ENCODE measurements at regions not wholly inside any gene's neighbourhood (a gene's known extent, or its start where the extent isn't known, plus 50 kb on each side); places are given as distances from the start of the nearest gene placed in this dataset.

- no peak for ATAC-seq (replicated peaks in 1 of 4)
- Histone ChIP-seq H3K4me3 (ENCODE audit: control insufficient read depth in 1 of 2, extremely low read depth in 1 of 2, low read length in 1 of 2) (no peak overlapping the region), H3K27ac (ENCODE audit: low read length) (no peak overlapping the region), H3K27me3 (replicated peaks in 1 of 2; ENCODE audit: control insufficient read depth in 2 of 2, extremely low read depth in 1 of 2, insufficient read depth in 2 of 2, low read length in 1 of 2) (peaks cover 0 to 5% of the 10 kb centered on the region in 2 experiments), H3K4me1 (ENCODE audit: control insufficient read depth in 1 of 2, extremely low read depth in 1 of 2, insufficient read depth in 2 of 2, low read length in 2 of 2) (no peaks in the 10 kb centered on the region), H3K36me3 (ENCODE audit: control insufficient read depth in 2 of 2, extremely low read depth in 1 of 2, insufficient read depth in 1 of 2, low read length in 1 of 2) (no peaks in the 10 kb centered on the region), H3K9me3 (no peaks in the 10 kb centered on the region)
- peaks cover 0 to 3% (median 0%) of the 10 kb centered on the region in 3 donors for H3K9me3 Mint-ChIP-seq
- WGBS (ENCODE audit: insufficient coverage) = 78% methylated on average over 6 of the region's 8 CpGs
- ChIA-PET CTCF (no interaction called here), POLR2A (no interaction called here)
- H3K36me3 Mint-ChIP-seq = no peaks in the 10 kb centered on the region
- no peak overlapping the region for H3K27ac Mint-ChIP-seq
- no peaks in the 10 kb centered on the region for H3K4me1 Mint-ChIP-seq
- no peak for DNase-seq
- H3K27me3 Mint-ChIP-seq = peaks cover 0 to 2% of the 10 kb centered on the region in 2 donors
- no peak overlapping the region for H3K4me3 Mint-ChIP-seq
These were observed 173.9 kb downstream of the WDR11 start for GRCh38 chr10:121024905-121025584.

GRCh38 chr10:121025731-121026130 is 174.6 kb downstream of the WDR11 start:
- ChIA-PET POLR2A (no interaction called here), CTCF (no interaction called here)
- H3K4me1 ChIP-seq (ENCODE audit: control insufficient read depth in 1 of 2, extremely low read depth in 1 of 2, insufficient read depth in 2 of 2, low read length in 2 of 2) = no peaks in the 10 kb centered on the region
- Mint-ChIP-seq H3K36me3 (no peaks in the 10 kb centered on the region), H3K27ac (no peak overlapping the region), H3K9me3 (no peaks in the 10 kb centered on the region), H3K4me1 (no peaks in the 10 kb centered on the region), H3K4me3 (no peak overlapping the region), H3K27me3 (peaks cover 0 to 2% of the 10 kb centered on the region in 2 donors)
- no peak overlapping the region for H3K27ac ChIP-seq (ENCODE audit: low read length)
- H3K9me3 ChIP-seq = no peaks in the 10 kb centered on the region
- no peak overlapping the region for H3K4me3 ChIP-seq (ENCODE audit: control insufficient read depth in 1 of 2, extremely low read depth in 1 of 2, low read length in 1 of 2)
- DNase-seq (no peak), ATAC-seq (replicated peaks in 1 of 4) (no peak)
- H3K27me3 ChIP-seq (replicated peaks in 1 of 2; ENCODE audit: control insufficient read depth in 2 of 2, extremely low read depth in 1 of 2, insufficient read depth in 2 of 2, low read length in 1 of 2) = peaks cover 0 to 5% of the 10 kb centered on the region in 2 experiments
- no peaks in the 10 kb centered on the region for H3K36me3 ChIP-seq (ENCODE audit: control insufficient read depth in 2 of 2, extremely low read depth in 1 of 2, insufficient read depth in 1 of 2, low read length in 1 of 2)
- 93% methylated on average over 2 of the region's 3 CpGs for WGBS (ENCODE audit: insufficient coverage)

DNA sequence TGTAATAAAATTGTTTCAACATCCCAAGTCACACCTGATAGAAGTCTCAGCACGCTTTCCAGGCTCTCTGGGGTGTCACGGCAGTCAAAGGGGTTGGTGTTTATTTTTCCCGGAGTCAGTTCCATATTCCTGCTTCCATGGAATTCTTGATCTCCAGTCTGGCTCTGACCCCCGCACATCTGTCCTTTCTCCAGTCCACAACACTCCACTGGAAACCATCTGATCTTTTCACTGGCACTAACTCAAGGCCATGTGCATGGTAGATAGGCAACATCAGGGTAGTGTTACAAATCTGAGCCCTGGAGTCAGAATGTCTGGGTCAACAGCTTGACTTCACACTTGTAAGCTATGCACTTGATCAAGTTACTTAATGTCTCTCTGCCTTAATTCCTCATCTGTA is 176.2 kb downstream of the WDR11 start:
- DNase-seq (no peak), ATAC-seq (replicated peaks in 1 of 4) (no peak)
- H3K27ac Mint-ChIP-seq = no peak overlapping the region
- peaks cover 0 to 2% of the 10 kb centered on the region in 2 donors for H3K27me3 Mint-ChIP-seq
- WGBS (ENCODE audit: insufficient coverage) = 100% methylated on average over 1 of the region's 4 CpGs
- no peaks in the 10 kb centered on the region for H3K36me3 ChIP-seq (ENCODE audit: control insufficient read depth in 2 of 2, extremely low read depth in 1 of 2, insufficient read depth in 1 of 2, low read length in 1 of 2)
- POLR2A ChIA-PET = no interaction called here
- CTCF ChIA-PET = no interaction called here
- no peaks in the 10 kb centered on the region for H3K9me3 ChIP-seq
- no peaks in the 10 kb centered on the region for H3K36me3 Mint-ChIP-seq
- H3K27ac ChIP-seq (ENCODE audit: low read length) = no peak overlapping the region
- peaks cover 0 to 9% of the 10 kb centered on the region in 2 experiments for H3K27me3 ChIP-seq (replicated peaks in 1 of 2; ENCODE audit: control insufficient read depth in 2 of 2, extremely low read depth in 1 of 2, insufficient read depth in 2 of 2, low read length in 1 of 2)
- no peaks in the 10 kb centered on the region for H3K4me1 ChIP-seq (ENCODE audit: control insufficient read depth in 1 of 2, extremely low read depth in 1 of 2, insufficient read depth in 2 of 2, low read length in 2 of 2)
- H3K4me1 Mint-ChIP-seq = no peaks in the 10 kb centered on the region
- H3K4me3 Mint-ChIP-seq = no peak overlapping the region
- H3K9me3 Mint-ChIP-seq = no peaks in the 10 kb centered on the region
- H3K4me3 ChIP-seq (ENCODE audit: control insufficient read depth in 1 of 2, extremely low read depth in 1 of 2, low read length in 1 of 2) = no peak overlapping the region

DNA sequence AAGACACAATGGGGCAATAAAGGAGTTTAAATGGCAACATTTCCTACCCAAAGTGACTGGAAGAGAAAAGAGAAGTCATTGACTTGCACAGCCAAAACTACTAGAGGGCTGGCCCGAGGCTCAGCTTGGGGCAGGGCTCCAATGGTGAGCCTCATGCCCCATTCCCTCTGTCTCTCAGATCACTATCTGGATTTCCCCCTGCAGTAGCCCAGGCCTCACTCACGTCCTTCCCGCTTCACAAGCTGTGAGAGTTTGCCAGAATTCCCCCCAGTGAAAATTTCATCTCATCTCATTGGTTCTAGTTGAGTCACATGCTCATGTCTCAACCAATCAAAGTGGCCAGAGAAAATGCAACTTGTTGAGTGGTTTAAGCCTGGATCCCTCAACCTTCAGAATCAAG is 181.3 kb downstream of the WDR11 start:
- peaks cover 0 to 4% of the 10 kb centered on the region in 2 experiments for H3K27me3 ChIP-seq (replicated peaks in 1 of 2; ENCODE audit: control insufficient read depth in 2 of 2, extremely low read depth in 1 of 2, insufficient read depth in 2 of 2, low read length in 1 of 2)
- H3K4me1 ChIP-seq (ENCODE audit: control insufficient read depth in 1 of 2, extremely low read depth in 1 of 2, insufficient read depth in 2 of 2, low read length in 2 of 2) = no peaks in the 10 kb centered on the region
- no peak for ATAC-seq (replicated peaks in 1 of 4)
- no peak overlapping the region for H3K27ac Mint-ChIP-seq
- ChIA-PET POLR2A (no interaction called here), CTCF (no interaction called here)
- no peak overlapping the region for H3K4me3 Mint-ChIP-seq
- DNase-seq = no peak
- no CpG with 5 or more reads among the region's 3 CpGs for WGBS (ENCODE audit: insufficient coverage)
- H3K9me3 ChIP-seq = no peaks in the 10 kb centered on the region
- peaks cover 0 to 2% of the 10 kb centered on the region in 2 donors for H3K27me3 Mint-ChIP-seq
- H3K4me3 ChIP-seq (ENCODE audit: control insufficient read depth in 1 of 2, extremely low read depth in 1 of 2, low read length in 1 of 2) = no peak overlapping the region
- H3K36me3 Mint-ChIP-seq = no peaks in the 10 kb centered on the region
- peaks cover 0 to 5% (median 0%) of the 10 kb centered on the region in 3 donors for H3K9me3 Mint-ChIP-seq
- no peak overlapping the region for H3K27ac ChIP-seq (ENCODE audit: low read length)
- no peaks in the 10 kb centered on the region for H3K4me1 Mint-ChIP-seq
- no peaks in the 10 kb centered on the region for H3K36me3 ChIP-seq (ENCODE audit: control insufficient read depth in 2 of 2, extremely low read depth in 1 of 2, insufficient read depth in 1 of 2, low read length in 1 of 2)

DNA sequence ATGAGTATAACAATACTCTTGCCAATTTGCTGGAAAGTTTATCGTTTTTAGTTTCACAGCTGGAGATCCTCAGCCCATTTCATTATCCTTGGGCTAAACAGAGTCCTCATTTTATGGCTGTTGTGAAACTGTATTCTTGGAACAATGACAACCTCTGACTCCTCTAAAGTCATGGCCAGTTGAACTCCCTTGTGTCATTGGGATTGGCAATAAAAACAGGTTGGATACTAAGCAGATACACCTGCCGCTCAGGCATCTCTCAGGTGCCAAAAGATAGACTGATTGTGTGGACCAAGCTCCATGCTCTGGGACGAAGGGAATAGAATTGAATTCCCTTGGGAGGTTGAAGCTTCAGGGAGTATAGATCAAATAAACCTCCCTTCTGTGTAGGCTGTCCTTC is 182.2 kb downstream of the WDR11 start:
- ChIA-PET POLR2A (no interaction called here), CTCF (no interaction called here)
- 100% methylated on average over 1 of the region's 3 CpGs for WGBS (ENCODE audit: insufficient coverage)
- Mint-ChIP-seq H3K36me3 (no peaks in the 10 kb centered on the region), H3K4me1 (no peaks in the 10 kb centered on the region), H3K27me3 (peaks cover 0 to 6% of the 10 kb centered on the region in 2 donors), H3K4me3 (no peak overlapping the region), H3K27ac (no peak overlapping the region), H3K9me3 (peaks cover 0 to 5% (median 0%) of the 10 kb centered on the region in 3 donors)
- Histone ChIP-seq H3K36me3 (ENCODE audit: control insufficient read depth in 2 of 2, extremely low read depth in 1 of 2, insufficient read depth in 1 of 2, low read length in 1 of 2) (no peaks in the 10 kb centered on the region), H3K27me3 (replicated peaks in 1 of 2; ENCODE audit: control insufficient read depth in 2 of 2, extremely low read depth in 1 of 2, insufficient read depth in 2 of 2, low read length in 1 of 2) (peaks cover 0 to 4% of the 10 kb centered on the region in 2 experiments), H3K4me1 (ENCODE audit: control insufficient read depth in 1 of 2, extremely low read depth in 1 of 2, insufficient read depth in 2 of 2, low read length in 2 of 2) (no peaks in the 10 kb centered on the region), H3K9me3 (no peaks in the 10 kb centered on the region), H3K4me3 (ENCODE audit: control insufficient read depth in 1 of 2, extremely low read depth in 1 of 2, low read length in 1 of 2) (no peak overlapping the region), H3K27ac (ENCODE audit: low read length) (no peak overlapping the region)
- DNase-seq (no peak), ATAC-seq (replicated peaks in 1 of 4) (no peak)

DNA sequence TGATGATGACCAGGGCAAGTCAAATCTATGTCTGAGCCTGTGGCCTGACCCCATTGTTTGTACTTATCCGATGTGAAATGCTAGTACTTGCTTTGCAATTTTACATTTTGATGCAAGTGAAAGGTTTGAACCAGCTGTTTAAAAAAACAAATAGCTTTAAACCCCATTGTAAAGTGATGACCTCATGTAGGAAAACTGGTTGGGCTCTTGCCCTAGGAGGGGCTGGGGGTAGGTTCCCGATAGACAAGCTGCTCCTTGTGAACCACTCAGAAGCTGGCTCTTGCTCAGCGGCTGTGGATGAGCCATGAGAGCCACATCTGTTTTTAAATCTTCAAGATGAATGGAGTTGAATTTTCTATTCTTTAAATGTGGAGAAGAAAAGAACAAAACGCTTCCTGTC is 185.3 kb downstream of the WDR11 start:
- Mint-ChIP-seq H3K4me1 (no peaks in the 10 kb centered on the region), H3K9me3 (peaks cover 0 to 5% (median 0%) of the 10 kb centered on the region in 3 donors), H3K27me3 (peaks cover 0 to 6% of the 10 kb centered on the region in 2 donors), H3K4me3 (no peak overlapping the region), H3K27ac (no peak overlapping the region), H3K36me3 (no peaks in the 10 kb centered on the region)
- H3K27ac ChIP-seq (ENCODE audit: low read length) = no peak overlapping the region
- H3K4me3 ChIP-seq (ENCODE audit: control insufficient read depth in 1 of 2, extremely low read depth in 1 of 2, low read length in 1 of 2) = no peak overlapping the region
- DNase-seq (no peak), ATAC-seq (replicated peaks in 1 of 4) (no peak)
- H3K4me1 ChIP-seq (ENCODE audit: control insufficient read depth in 1 of 2, extremely low read depth in 1 of 2, insufficient read depth in 2 of 2, low read length in 2 of 2) = no peaks in the 10 kb centered on the region
- WGBS (ENCODE audit: insufficient coverage) = 80% methylated on average over 3 of the region's 4 CpGs
- H3K27me3 ChIP-seq (replicated peaks in 1 of 2; ENCODE audit: control insufficient read depth in 2 of 2, extremely low read depth in 1 of 2, insufficient read depth in 2 of 2, low read length in 1 of 2) = peaks cover 0 to 4% of the 10 kb centered on the region in 2 experiments
- no peaks in the 10 kb centered on the region for H3K9me3 ChIP-seq
- ChIA-PET POLR2A (no interaction called here), CTCF (no interaction called here)
- H3K36me3 ChIP-seq (ENCODE audit: control insufficient read depth in 2 of 2, extremely low read depth in 1 of 2, insufficient read depth in 1 of 2, low read length in 1 of 2) = no peaks in the 10 kb centered on the region

GRCh38 chr10:121041499-121041898 is 190.3 kb downstream of the WDR11 start:
- no peak overlapping the region for H3K4me3 Mint-ChIP-seq
- CTCF ChIA-PET = no interaction called here
- H3K4me1 ChIP-seq (ENCODE audit: control insufficient read depth in 1 of 2, extremely low read depth in 1 of 2, insufficient read depth in 2 of 2, low read length in 2 of 2) = no peaks in the 10 kb centered on the region

More at GRCh38 chr10:121041499-121041898, 190.3 kb downstream of the WDR11 start:
- no peak overlapping the region for H3K4me3 ChIP-seq (ENCODE audit: control insufficient read depth in 1 of 2, extremely low read depth in 1 of 2, low read length in 1 of 2)
- ATAC-seq (replicated peaks in 1 of 4) (no peak), DNase-seq (no peak)
- H3K9me3 Mint-ChIP-seq = no peaks in the 10 kb centered on the region
- no peaks in the 10 kb centered on the region for H3K9me3 ChIP-seq
- no peak overlapping the region for H3K27ac ChIP-seq (ENCODE audit: low read length)
- no peaks in the 10 kb centered on the region for H3K36me3 Mint-ChIP-seq
- H3K36me3 ChIP-seq (ENCODE audit: control insufficient read depth in 2 of 2, extremely low read depth in 1 of 2, insufficient read depth in 1 of 2, low read length in 1 of 2) = no peaks in the 10 kb centered on the region
- POLR2A ChIA-PET = no interaction called here
- H3K27ac Mint-ChIP-seq = no peak overlapping the region
- 38% methylated on average over 1 of the region's 4 CpGs for WGBS (ENCODE audit: insufficient coverage)
- H3K27me3 Mint-ChIP-seq = peaks cover 0 to 5% of the 10 kb centered on the region in 2 donors
- no peaks in the 10 kb centered on the region for H3K4me1 Mint-ChIP-seq
- peaks cover 0 to 6% of the 10 kb centered on the region in 2 experiments for H3K27me3 ChIP-seq (replicated peaks in 1 of 2; ENCODE audit: control insufficient read depth in 2 of 2, extremely low read depth in 1 of 2, insufficient read depth in 2 of 2, low read length in 1 of 2)
